Middle frontal gyrus (tissue), 1 donor: ENCODE measurements at regions not wholly inside any gene's neighbourhood (a gene's known extent, or its start where the extent isn't known, plus 50 kb on each side); places are given as distances from the start of the nearest gene placed in this dataset.
A peak's percentile ranks its signal among the peaks of the same experiment; 100 is the strongest.
"Not testable (repeated sequence)": the region's sequence is repeated elsewhere in the genome, so short reads cannot be mapped to it uniquely, and the experiment has no call there.

Experiments used
- DNase-seq: peaks from one replicate; pipeline ENCODE4 v3.0.0-alpha.2; 2015; ENCODE audit warnings: low spot score; ENCODE audit errors: extremely low spot score

GRCh38 chr11:112694813-112695212 is 266.4 kb upstream of the NCAM1 start:
- DNase-seq, result no peak

GRCh38 chr11:112697391-112698178 is 263.6 kb upstream of the NCAM1 start:
- DNase-seq, result peak; percentile 42

DNA sequence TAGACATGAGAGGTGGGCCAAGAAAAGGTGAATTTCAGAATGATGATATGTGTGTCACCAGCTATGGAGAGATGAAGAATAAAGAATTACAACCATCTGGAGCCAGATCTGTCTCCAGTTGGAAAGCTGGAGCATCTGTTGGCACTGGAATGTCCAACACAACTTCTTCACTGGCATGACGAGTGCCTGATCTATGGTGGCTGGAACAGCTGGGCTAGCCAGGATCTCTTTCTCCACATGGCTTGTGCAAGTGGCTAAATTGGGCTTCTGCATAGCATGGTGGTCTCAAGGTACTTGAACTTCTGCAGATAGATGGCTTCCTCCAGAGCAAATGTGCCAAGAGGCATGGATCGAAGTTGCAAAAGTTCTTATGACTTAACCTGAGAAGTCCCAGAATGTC is 256.1 kb upstream of the NCAM1 start:
- DNase-seq, result no peak

DNA sequence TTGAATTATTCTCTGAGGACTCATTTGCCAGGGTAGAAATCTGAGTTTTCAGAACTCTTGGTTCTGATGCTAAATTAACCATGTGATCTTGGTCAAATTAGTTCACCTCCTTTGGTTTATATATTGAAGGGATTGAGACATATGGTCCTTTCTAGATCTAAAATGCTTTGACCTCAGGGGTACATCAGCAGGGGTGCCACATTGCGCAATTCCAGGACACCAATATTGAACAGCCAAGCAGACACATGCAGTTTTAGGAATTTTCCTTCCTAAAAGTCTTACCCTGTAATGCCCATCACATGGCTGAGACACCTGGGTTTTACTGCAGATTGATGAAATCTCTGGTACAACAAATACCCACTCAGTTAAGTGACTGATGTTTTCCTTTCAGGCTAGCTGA is 254.4 kb upstream of the NCAM1 start:
- DNase-seq, result no peak

DNA sequence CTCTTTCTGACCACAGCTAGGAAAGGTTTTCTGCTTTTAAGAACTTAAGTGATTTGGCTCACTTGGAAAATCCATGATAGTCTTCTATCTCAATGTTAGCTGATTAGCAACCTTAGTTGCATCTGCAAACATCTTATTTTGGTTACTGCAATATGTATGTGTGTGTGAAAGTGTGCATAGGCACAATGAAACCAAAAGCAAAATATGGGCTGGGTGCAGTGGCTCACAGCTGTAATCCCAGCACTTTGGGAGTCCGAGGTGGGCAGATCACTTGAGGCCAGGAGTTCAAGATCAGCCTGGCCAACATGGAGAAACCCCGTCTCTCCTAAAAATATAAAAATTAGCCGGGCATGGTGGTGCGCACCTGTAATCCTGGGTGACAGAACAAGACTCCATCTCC is 246.9 kb upstream of the NCAM1 start:
- DNase-seq, result not testable (repeated sequence)

GRCh38 chr11:112715056-112715455 is 246.2 kb upstream of the NCAM1 start:
- no peak for DNase-seq

GRCh38 chr11:112718483-112718882 is 242.7 kb upstream of the NCAM1 start:
- DNase-seq, result no peak

DNA sequence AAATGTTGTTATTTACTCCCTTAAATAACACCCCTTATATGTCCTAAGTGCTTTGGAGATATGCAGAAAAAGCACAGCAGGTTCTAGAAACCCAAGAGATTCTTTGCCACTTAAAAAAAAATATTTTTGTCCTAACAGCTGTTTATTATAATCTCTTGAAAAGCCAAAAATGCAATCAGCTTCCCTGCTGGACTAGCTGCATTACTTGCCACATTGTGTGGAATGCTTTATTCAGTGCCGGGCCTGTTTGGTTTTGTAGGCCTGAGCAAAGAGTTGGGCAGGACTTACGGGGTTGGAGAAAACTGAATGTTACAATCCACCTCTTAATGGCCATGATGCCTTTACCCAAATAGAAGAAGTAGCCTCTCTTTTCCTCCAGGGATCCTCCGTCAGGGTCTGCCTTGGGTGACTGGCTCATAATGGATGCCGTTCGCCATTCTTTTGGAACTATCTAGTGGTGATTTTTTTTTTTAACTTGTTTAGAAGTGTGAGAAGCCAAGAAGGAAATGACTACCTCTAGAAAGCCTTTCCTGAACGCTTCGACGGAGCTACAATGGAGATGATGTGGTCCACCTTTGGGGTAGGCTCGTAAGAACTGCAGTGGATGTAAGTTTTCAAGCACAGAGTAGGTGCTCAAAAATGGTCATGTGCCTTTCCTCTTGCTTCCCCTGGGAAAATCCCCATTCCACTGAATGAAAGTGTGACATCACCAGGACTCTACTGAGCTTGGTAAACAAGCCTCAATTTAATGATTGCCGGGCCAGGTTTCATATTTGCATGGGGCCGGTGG is 241.3 kb upstream of the NCAM1 start:
- DNase-seq, result no peak

GRCh38 chr11:112722148-112722547 is 239.1 kb upstream of the NCAM1 start:
- DNase-seq, result no peak

DNA sequence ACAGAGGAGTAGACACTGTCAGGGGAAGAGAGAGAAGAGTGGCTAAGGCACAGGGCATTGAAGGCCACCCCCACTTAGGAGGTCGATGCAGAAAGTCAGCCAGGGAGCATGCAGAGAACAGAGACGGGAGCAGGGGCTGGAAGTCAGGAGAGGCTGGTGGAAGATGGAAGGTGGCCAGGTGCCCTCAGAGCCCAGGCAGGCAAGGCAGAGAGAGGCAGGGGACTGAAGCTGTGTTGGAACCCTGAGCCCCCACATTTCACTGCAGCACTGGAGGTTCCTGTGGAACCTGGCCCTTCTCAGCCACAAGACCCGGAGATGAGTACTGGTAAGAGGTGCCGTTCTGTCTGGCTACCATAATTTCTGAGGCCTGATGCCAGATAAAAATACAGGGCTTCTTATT is 238.3 kb upstream of the NCAM1 start:
- DNase-seq, result no peak

GRCh38 chr11:112723676-112724495 is 237.3 kb upstream of the NCAM1 start:
- no peak for DNase-seq

DNA sequence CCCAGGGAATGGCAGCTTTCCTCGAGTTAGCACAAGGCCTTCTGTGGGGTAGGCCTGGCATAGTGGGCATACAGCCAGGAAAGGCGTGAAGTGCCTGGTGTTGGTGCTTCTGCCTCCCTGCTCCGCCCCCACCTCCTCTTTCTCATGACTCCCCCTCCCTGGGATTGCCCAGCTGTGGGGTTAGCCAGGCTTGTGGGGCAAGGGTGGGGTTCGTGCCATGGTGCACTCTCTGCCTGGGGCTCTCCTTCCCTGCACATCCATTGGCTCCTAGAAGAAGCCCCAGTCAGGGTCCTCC is 236.8 kb upstream of the NCAM1 start:
- DNase-seq, result no peak

- DNase-seq, result no peak
Measured at GRCh38 chr11:112725636-112726035, 235.6 kb upstream of the NCAM1 start.

- no peak for DNase-seq
Measured at GRCh38 chr11:112727341-112727841, 233.8 kb upstream of the NCAM1 start.

- no peak for DNase-seq
Measured at GRCh38 chr11:112728288-112728687, 232.9 kb upstream of the NCAM1 start.

- no peak for DNase-seq
Measured at GRCh38 chr11:112728716-112729115, 232.5 kb upstream of the NCAM1 start.

- no peak for DNase-seq
Measured at GRCh38 chr11:112730591-112730990, 230.6 kb upstream of the NCAM1 start.

GRCh38 chr11:112731538-112731937 is 229.7 kb upstream of the NCAM1 start:
- DNase-seq, result no peak

GRCh38 chr11:112732031-112732430 is 229.2 kb upstream of the NCAM1 start:
- no peak for DNase-seq

- DNase-seq, result no peak
Measured at GRCh38 chr11:112734207-112734606, 227.0 kb upstream of the NCAM1 start.

DNA sequence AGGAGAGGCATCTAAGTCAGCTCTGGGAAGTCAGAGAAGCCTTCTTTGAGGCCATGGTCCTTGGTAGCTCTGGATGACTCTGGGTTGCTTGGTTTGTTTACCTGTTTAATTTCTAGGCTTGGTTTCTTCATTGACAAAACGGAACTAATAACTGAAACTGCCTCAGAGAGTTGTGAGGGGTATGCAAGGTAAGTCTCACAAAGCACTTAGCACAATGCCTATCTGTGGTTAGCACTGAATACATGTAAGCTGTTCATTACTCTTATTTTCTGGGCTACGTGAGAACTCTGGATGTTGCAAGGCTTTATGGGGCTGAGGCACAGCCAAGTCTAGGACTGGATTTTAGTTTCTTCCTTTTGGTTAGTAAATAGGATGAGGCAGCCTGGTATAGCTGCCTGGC is 225.8 kb upstream of the NCAM1 start:
- DNase-seq, result no peak

- no peak for DNase-seq
Measured at GRCh38 chr11:112744041-112744440, 217.2 kb upstream of the NCAM1 start.
